Trophoblast cell (in vitro differentiated cells and primary cell): ENCODE measurements at regions not wholly inside any gene's neighbourhood (a gene's known extent, or its start where the extent isn't known, plus 50 kb on each side); places are given as distances from the start of the nearest gene placed in this dataset.
"Not testable (repeated sequence)": the region's sequence is repeated elsewhere in the genome, so short reads cannot be mapped to it uniquely, and the experiment has no call there.

Source experiments
- DNase-seq, 2 donors: peaks; one replicate each; pipeline ENCODE4 v3.0.0-alpha.2; 2016
- H2AFZ ChIP-seq: 2 replicates; pipeline ENCODE4 v1.6.1; 2013; ENCODE audit warnings: low read length, moderate library complexity, mild to moderate bottlenecking; ENCODE audit not compliant: insufficient read depth, poor library complexity
- H2AK5ac ChIP-seq: 2 replicates; pipeline ENCODE4 v1.6.1; 2013; ENCODE audit warnings: mild to moderate bottlenecking, low read length
- H2BK120ac ChIP-seq: 2 replicates; pipeline ENCODE4 v1.6.1; 2013; ENCODE audit warnings: low read length, mild to moderate bottlenecking, moderate library complexity; ENCODE audit not compliant: insufficient read depth, poor library complexity
- H2BK12ac ChIP-seq: 2 replicates; pipeline ENCODE4 v1.6.1; 2013; ENCODE audit warnings: mild to moderate bottlenecking, low read length, moderate library complexity
- H2BK5ac ChIP-seq: 2 replicates; pipeline ENCODE4 v1.6.1; 2013; ENCODE audit warnings: low read length, low read depth, moderate library complexity, mild to moderate bottlenecking; ENCODE audit not compliant: poor library complexity
- H3K14ac ChIP-seq: 2 replicates; pipeline ENCODE4 v1.6.1; 2013; ENCODE audit warnings: mild to moderate bottlenecking, low read length
- H3K18ac ChIP-seq: 2 replicates; pipeline ENCODE4 v1.6.1; 2013; ENCODE audit warnings: mild to moderate bottlenecking, low read length
- H3K23ac ChIP-seq: 2 replicates; pipeline ENCODE4 v1.6.1; 2013; ENCODE audit warnings: low read length
- H3K27ac ChIP-seq: 2 replicates; pipeline ENCODE4 v1.5.1; 2013; ENCODE audit warnings: low read depth, mild to moderate bottlenecking, inconsistent platforms, low read length, moderate library complexity
- H3K27me3 ChIP-seq: 2 replicates; pipeline ENCODE4 v1.6.1; 2013; ENCODE audit warnings: inconsistent platforms, mild to moderate bottlenecking, low read length, moderate library complexity; ENCODE audit not compliant: insufficient read depth
- H3K36me3 ChIP-seq, 2 experiments: 1 replicate in 1 of 2; 2 replicates in 1 of 2; pipeline ENCODE4 v1.6.1; 2013; ENCODE audit warnings: low read length in 2 of 2, mild to moderate bottlenecking in 2 of 2, moderate library complexity in 1 of 2; ENCODE audit not compliant: insufficient read depth in 2 of 2, control insufficient read depth in 1 of 2
- H3K4ac ChIP-seq: 2 replicates; pipeline ENCODE4 v1.6.1; 2013; ENCODE audit warnings: low read depth, mild to moderate bottlenecking, low read length, moderate library complexity
- H3K4me1 ChIP-seq, 2 experiments: 1 replicate in 1 of 2; 2 replicates in 1 of 2; pipeline ENCODE4 v1.6.1; 2013; ENCODE audit warnings: low read length in 2 of 2, mild to moderate bottlenecking in 2 of 2, moderate library complexity in 1 of 2; ENCODE audit not compliant: insufficient read depth in 2 of 2, control insufficient read depth in 1 of 2
- H3K4me2 ChIP-seq: 2 replicates; pipeline ENCODE4 v1.6.1; 2013; ENCODE audit warnings: inconsistent platforms, mild to moderate bottlenecking, low read length, moderate library complexity
- H3K4me3 ChIP-seq: 2 replicates; pipeline ENCODE4 v1.5.1; 2013; ENCODE audit warnings: mild to moderate bottlenecking, low read depth, low read length, inconsistent platforms
- H3K79me1 ChIP-seq: one replicate; pipeline ENCODE4 v1.6.1; 2013; ENCODE audit warnings: low read length
- H3K79me2 ChIP-seq: 2 replicates; pipeline ENCODE4 v1.6.1; 2013; ENCODE audit warnings: low read length, mild to moderate bottlenecking; ENCODE audit not compliant: control insufficient read depth, insufficient read depth, poor library complexity
- H3K9ac ChIP-seq: 2 replicates; pipeline ENCODE4 v1.6.1; 2013; ENCODE audit warnings: mild to moderate bottlenecking, low read length
- H3K9me3 ChIP-seq: 2 replicates; pipeline ENCODE4 v1.6.1; 2013; ENCODE audit warnings: low read depth, mild to moderate bottlenecking, control low read depth, inconsistent platforms, low read length; ENCODE audit not compliant: insufficient read depth
- H4K12ac ChIP-seq: 2 replicates; pipeline ENCODE4 v1.6.1; 2013; ENCODE audit warnings: low read depth, mild to moderate bottlenecking, low read length, moderate library complexity
- H4K8ac ChIP-seq: 2 replicates; pipeline ENCODE4 v1.6.1; 2013; ENCODE audit warnings: low read depth, mild to moderate bottlenecking, low read length, moderate library complexity
- H4K91ac ChIP-seq: one replicate; pipeline ENCODE4 v1.6.1; 2013; ENCODE audit warnings: low read depth, mild to moderate bottlenecking, low read length, moderate library complexity
- WGBS: extraction: QIAGEN DNeasy Blood & Tissue Kit; methylation state at CpG from one replicate; pipeline ENCODE4 v1.1.7; 2013; ENCODE audit warnings: missing lambda C conversion rate; ENCODE audit not compliant: insufficient read length, insufficient coverage; ENCODE audit errors: extremely low coverage; 5-methylcytosine and 5-hydroxymethylcytosine counted together

GRCh38 chr18:10149768-10150556, 236.1 kb downstream of the VAPA start:
- no CpG with 5 or more reads among the region's 9 CpGs for WGBS
- no peaks in the 10 kb centered on the region for H3K79me2 ChIP-seq

GRCh38 chr18:10150576-10150975, 236.8 kb downstream of the VAPA start:
- H2AK5ac ChIP-seq, H3K79me1 ChIP-seq, H4K8ac ChIP-seq, H3K4ac ChIP-seq, H3K27me3 ChIP-seq, H3K14ac ChIP-seq, H2BK12ac ChIP-seq, H4K12ac ChIP-seq, H4K91ac ChIP-seq, DNase-seq, H3K9me3 ChIP-seq, H3K4me2 ChIP-seq, H2BK5ac ChIP-seq, H3K18ac ChIP-seq, H3K79me2 ChIP-seq, H2BK120ac ChIP-seq, H3K36me3 ChIP-seq, H2AFZ ChIP-seq, H3K4me1 ChIP-seq, H3K27ac ChIP-seq: not testable (repeated sequence)
- peak overlapping the region; percentile 63 for H3K23ac ChIP-seq
- peak overlapping the region; percentile 69 for H3K9ac ChIP-seq
- no CpG with 5 or more reads among the region's 17 CpGs for WGBS
- peak overlapping the region; percentile 42 for H3K4me3 ChIP-seq

More at GRCh38 chr18:10149768-10150556, 236.1 kb downstream of the VAPA start:
- Histone ChIP-seq H3K9me3 (peaks cover 6% of the 10 kb centered on the region), H4K8ac (no peak overlapping the region), H2BK120ac (no peak overlapping the region), H2BK5ac (no peak overlapping the region), H3K4me1 (peaks cover 4 to 5% of the 10 kb centered on the region in 2 experiments), H3K4me2 (no peak overlapping the region), H3K27me3 (no peaks in the 10 kb centered on the region), H2BK12ac (no peak overlapping the region), H3K9ac (peak overlapping the region; percentile 69), H4K91ac (no peak overlapping the region), H3K18ac (no peak overlapping the region), H3K4ac (no peak overlapping the region), H4K12ac (no peak overlapping the region), H3K4me3 (peak overlapping the region; percentile 42), H3K79me1 (no peaks in the 10 kb centered on the region), H2AFZ (no peak overlapping the region), H3K27ac (no peak overlapping the region), H3K23ac (peak overlapping the region; percentile 63), H3K14ac (no peak overlapping the region), H2AK5ac (no peak overlapping the region), H3K36me3 (no peaks in the 10 kb centered on the region)
- DNase-seq = no peak

GRCh38 chr18:10152475-10152874, 238.7 kb downstream of the VAPA start:
- H3K27ac ChIP-seq = no peak overlapping the region
- no peak overlapping the region for H4K8ac ChIP-seq
- no peak overlapping the region for H3K4ac ChIP-seq
- H3K18ac ChIP-seq = no peak overlapping the region
- H2BK5ac ChIP-seq = no peak overlapping the region
- peaks cover 6% of the 10 kb centered on the region for H3K9me3 ChIP-seq
- H3K4me2 ChIP-seq = no peak overlapping the region
- H4K91ac ChIP-seq = no peak overlapping the region
- no peak overlapping the region for H2BK12ac ChIP-seq
- H2AK5ac ChIP-seq = no peak overlapping the region
- H3K4me1 ChIP-seq = no peaks in the 10 kb centered on the region
- H4K12ac ChIP-seq = no peak overlapping the region
- no peak overlapping the region for H3K4me3 ChIP-seq
- no CpG with 5 or more reads among the region's 7 CpGs for WGBS
- DNase-seq = no peak
- H3K9ac ChIP-seq = no peak overlapping the region
- H3K23ac ChIP-seq = no peak overlapping the region
- no peaks in the 10 kb centered on the region for H3K79me1 ChIP-seq
- H3K27me3 ChIP-seq = no peaks in the 10 kb centered on the region
- H2AFZ ChIP-seq = no peak overlapping the region
- no peaks in the 10 kb centered on the region for H3K79me2 ChIP-seq
- H3K14ac ChIP-seq = no peak overlapping the region
- no peaks in the 10 kb centered on the region for H3K36me3 ChIP-seq
- H2BK120ac ChIP-seq = no peak overlapping the region

GRCh38 chr18:10153924-10154752, 240.3 kb downstream of the VAPA start:
- no peak overlapping the region for H3K18ac ChIP-seq
- no peaks in the 10 kb centered on the region for H3K4me1 ChIP-seq
- H2BK120ac ChIP-seq = no peak overlapping the region
- no peak overlapping the region for H4K12ac ChIP-seq
- H3K27ac ChIP-seq = no peak overlapping the region
- no peak overlapping the region for H3K14ac ChIP-seq
- H3K4ac ChIP-seq = no peak overlapping the region
- H2BK5ac ChIP-seq = no peak overlapping the region
- H3K79me1 ChIP-seq = no peaks in the 10 kb centered on the region
- H3K79me2 ChIP-seq = no peaks in the 10 kb centered on the region
- H3K9ac ChIP-seq = no peak overlapping the region
- no peak overlapping the region for H3K4me2 ChIP-seq
- WGBS = no CpG with 5 or more reads among the region's 2 CpGs
- H2BK12ac ChIP-seq = no peak overlapping the region
- no peak for DNase-seq
- no peak overlapping the region for H3K23ac ChIP-seq
- no peaks in the 10 kb centered on the region for H3K27me3 ChIP-seq
- no peaks in the 10 kb centered on the region for H3K36me3 ChIP-seq
- H2AK5ac ChIP-seq = no peak overlapping the region
- no peak overlapping the region for H3K4me3 ChIP-seq
- H4K8ac ChIP-seq = no peak overlapping the region
- H3K9me3 ChIP-seq = peaks cover 6% of the 10 kb centered on the region
- no peak overlapping the region for H2AFZ ChIP-seq
- H4K91ac ChIP-seq = no peak overlapping the region
